ENCODE measurements at regions not wholly inside any gene's neighbourhood (a gene's known extent, or its start where the extent isn't known, plus 50 kb on each side); places are given as distances from the start of the nearest gene placed in this dataset.
"Not testable (repeated sequence)": the region's sequence is repeated elsewhere in the genome, so short reads cannot be mapped to it uniquely, and the experiment has no call there.

GRCh38 chr5:179452356-179453230, 97.8 kb upstream of the RUFY1 start:
- no peak for TF ChIP-seq CTCF (IDR thresholded peaks at IDR 0.05; ENCODE audit: extremely low read depth, insufficient read depth, missing control alignments)
- DNase-seq (ENCODE audit: low spot score): no peak
- in situ Hi-C loops (cut with MboI; ENCODE audit: low pct_unique_long_range_greater_than_20kb, low sequenced_read_pairs, unreplicated experiment): no loop called here

GRCh38 chr5:179451828-179452196, 98.5 kb upstream of the RUFY1 start:
- no peak for DNase-seq (ENCODE audit: low spot score)
- no peak for TF ChIP-seq CTCF (IDR thresholded peaks at IDR 0.05; ENCODE audit: extremely low read depth, insufficient read depth, missing control alignments)
- in situ Hi-C loops (cut with MboI; ENCODE audit: low pct_unique_long_range_greater_than_20kb, low sequenced_read_pairs, unreplicated experiment): no loop called here

- no peak for TF ChIP-seq CTCF (IDR thresholded peaks at IDR 0.05; ENCODE audit: extremely low read depth, insufficient read depth, missing control alignments)
- in situ Hi-C loops (cut with MboI; ENCODE audit: low pct_unique_long_range_greater_than_20kb, low sequenced_read_pairs, unreplicated experiment): no loop called here
- DNase-seq (ENCODE audit: low spot score): no peak
These were observed 99.1 kb upstream of the RUFY1 start for GRCh38 chr5:179451114-179451827.

- in situ Hi-C loops (cut with MboI; ENCODE audit: low pct_unique_long_range_greater_than_20kb, low sequenced_read_pairs, unreplicated experiment); DNase-seq (ENCODE audit: low spot score): not testable (repeated sequence)
These were observed 100.4 kb upstream of the RUFY1 start for GRCh38 chr5:179449950-179450349.

- in situ Hi-C loops (cut with MboI; ENCODE audit: low pct_unique_long_range_greater_than_20kb, low sequenced_read_pairs, unreplicated experiment); DNase-seq (ENCODE audit: low spot score): not testable (repeated sequence)
These were observed 102.1 kb upstream of the RUFY1 start for GRCh38 chr5:179448282-179448681.

- DNase-seq (ENCODE audit: low spot score); in situ Hi-C loops (cut with MboI; ENCODE audit: low pct_unique_long_range_greater_than_20kb, low sequenced_read_pairs, unreplicated experiment): not testable (repeated sequence)
These were observed 97.0 kb upstream of the ADAMTS2 start for GRCh38 chr5:179442289-179442688.

GRCh38 chr5:179439181-179439985, 94.1 kb upstream of the ADAMTS2 start:
- no peak for DNase-seq (ENCODE audit: low spot score)
- TF ChIP-seq CTCF (IDR thresholded peaks at IDR 0.05; ENCODE audit: extremely low read depth, insufficient read depth, missing control alignments): no peak
- in situ Hi-C loops (cut with MboI; ENCODE audit: low pct_unique_long_range_greater_than_20kb, low sequenced_read_pairs, unreplicated experiment): no loop called here

- no peak for TF ChIP-seq CTCF (IDR thresholded peaks at IDR 0.05; ENCODE audit: extremely low read depth, insufficient read depth, missing control alignments)
- no peak for DNase-seq (ENCODE audit: low spot score)
- in situ Hi-C loops (cut with MboI; ENCODE audit: low pct_unique_long_range_greater_than_20kb, low sequenced_read_pairs, unreplicated experiment): no loop called here
These were observed 93.2 kb upstream of the ADAMTS2 start for GRCh38 chr5:179438461-179438860.

Measured in GM13977 (cell line).